Inflammatory macrophage treated with lipopolysaccharide for 1 hour (primary cell): ENCODE measurements at regions not wholly inside any gene's neighbourhood (a gene's known extent, or its start where the extent isn't known, plus 50 kb on each side); places are given as distances from the start of the nearest gene placed in this dataset.

Experiments
- DNase-seq, 2 donors: peaks; one replicate each; pipeline ENCODE4 v3.0.0-alpha.2; 2020 to 2022

DNA sequence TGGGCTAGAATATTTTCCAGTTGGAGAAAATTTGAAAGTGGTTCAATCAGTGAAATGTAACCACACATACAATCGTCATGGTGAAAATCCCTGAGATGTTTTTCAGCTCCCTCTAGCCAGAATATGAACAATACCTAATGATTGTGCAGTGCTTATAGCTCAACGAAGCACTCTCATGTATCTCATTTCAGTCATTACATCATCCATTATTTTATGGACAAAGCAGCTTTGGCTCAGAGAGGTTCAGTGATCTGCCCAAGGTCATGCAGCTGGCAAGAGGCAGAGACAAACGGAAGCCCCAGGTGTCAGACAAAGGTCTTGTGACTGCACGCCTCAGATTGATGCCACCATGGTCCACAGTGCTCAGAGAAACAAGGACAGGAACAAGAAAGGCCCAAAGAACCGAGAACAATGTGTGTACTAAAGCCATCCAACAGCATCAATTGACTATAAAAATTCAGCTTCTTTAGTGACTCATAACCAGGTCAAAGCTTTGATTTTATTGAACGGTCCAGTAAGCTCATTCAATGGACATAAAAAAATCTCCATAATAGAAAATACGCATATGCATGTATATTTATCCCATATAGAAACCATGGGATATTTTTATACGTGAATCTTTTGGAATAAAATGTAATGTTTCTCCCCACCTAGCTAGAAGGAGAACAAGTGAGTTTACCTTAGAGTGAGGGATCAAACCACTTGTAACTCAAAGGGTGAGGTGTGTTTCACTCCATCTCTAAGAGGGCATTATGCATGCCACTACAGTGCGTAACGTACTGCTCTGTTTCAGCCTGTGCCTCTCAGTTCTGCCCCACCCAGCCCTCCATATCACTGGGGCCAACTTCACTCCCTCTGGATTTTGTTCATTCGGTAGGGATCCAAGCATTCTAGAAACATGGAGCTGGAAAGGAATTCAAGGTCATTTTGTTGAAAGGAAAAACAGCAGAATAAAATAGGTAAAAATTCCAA is 141.8 kb downstream of the GRIN2B start:
- no peak for DNase-seq

- no peak for DNase-seq
Observed at GRCh38 chr12:13836099-13836498, 145.3 kb downstream of the GRIN2B start.

GRCh38 chr12:13835652-13836051 is 145.8 kb downstream of the GRIN2B start:
- DNase-seq: no peak

GRCh38 chr12:13834241-13834640 is 147.2 kb downstream of the GRIN2B start:
- DNase-seq: no peak

- no peak for DNase-seq
Observed at GRCh38 chr12:13817131-13817530, 164.3 kb downstream of the GRIN2B start.

- DNase-seq: no peak
Observed at GRCh38 chr12:13816394-13816793, 165.0 kb downstream of the GRIN2B start.

- DNase-seq: no peak
Observed at GRCh38 chr12:13812168-13812567, 169.2 kb downstream of the GRIN2B start.

- no peak for DNase-seq
Observed at GRCh38 chr12:13811061-13811460, 170.3 kb downstream of the GRIN2B start.

GRCh38 chr12:13805041-13805440 is 176.4 kb downstream of the GRIN2B start:
- DNase-seq: no peak

- no peak for DNase-seq
Observed at GRCh38 chr12:13801543-13801942, 179.9 kb downstream of the GRIN2B start.

DNA sequence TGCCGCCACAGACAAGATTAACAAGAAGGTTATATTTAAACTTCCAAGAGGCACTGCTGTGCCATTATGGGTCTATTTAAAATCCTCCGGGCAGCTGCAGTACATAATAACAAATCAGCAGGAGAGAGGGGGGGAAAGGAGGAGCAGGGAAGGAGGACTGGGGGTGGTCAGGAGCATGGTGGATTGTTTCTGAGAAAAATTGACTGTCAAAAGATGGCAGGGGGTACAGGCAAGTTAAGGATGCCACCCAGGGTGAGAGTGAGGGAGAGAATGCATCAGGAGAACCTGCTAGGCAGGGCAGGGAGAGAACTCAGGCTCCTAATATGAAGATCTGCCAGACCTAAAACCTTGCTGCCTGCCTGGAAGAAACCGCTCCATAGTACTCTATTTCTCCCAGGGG is 181.8 kb downstream of the GRIN2B start:
- DNase-seq: no peak

DNA sequence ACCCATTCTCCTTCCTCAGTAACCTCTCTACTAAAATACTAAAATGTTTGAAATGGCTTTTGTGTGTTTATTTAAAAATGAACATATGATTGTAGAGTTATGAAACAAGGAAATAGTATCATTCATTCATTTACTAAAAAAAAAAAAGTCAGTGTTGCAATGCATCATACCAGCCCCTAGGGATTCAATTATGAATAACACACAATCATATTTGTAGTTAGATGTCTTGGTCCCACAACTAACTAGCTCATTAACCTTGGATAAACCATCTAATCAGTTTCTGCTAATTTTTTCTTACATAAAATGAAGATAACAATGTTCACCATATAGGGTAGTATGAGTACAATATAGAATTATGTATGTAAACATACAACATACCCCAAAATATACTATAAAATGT is 183.2 kb downstream of the GRIN2B start:
- no peak for DNase-seq

GRCh38 chr12:13794706-13795105 is 186.7 kb downstream of the GRIN2B start:
- DNase-seq: no peak

DNA sequence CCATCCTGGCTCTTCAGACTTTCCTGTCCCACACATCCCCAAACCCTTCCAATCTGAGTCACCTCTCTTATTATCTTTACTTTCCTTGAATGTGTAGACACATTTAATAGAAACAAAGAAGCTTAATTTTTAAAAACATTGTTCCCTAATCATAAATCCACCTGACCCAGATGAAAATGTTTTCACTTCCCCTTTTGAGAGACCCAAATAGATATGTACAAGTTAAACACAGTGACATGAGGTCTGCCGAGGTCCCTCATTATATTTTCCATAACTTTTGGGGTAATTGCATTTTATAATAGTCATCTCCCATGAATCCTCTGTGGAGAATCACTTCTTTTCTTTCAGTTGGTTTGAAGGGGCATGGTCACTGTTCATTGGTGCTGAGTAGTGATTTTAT is 191.1 kb downstream of the GRIN2B start:
- DNase-seq: no peak

DNA sequence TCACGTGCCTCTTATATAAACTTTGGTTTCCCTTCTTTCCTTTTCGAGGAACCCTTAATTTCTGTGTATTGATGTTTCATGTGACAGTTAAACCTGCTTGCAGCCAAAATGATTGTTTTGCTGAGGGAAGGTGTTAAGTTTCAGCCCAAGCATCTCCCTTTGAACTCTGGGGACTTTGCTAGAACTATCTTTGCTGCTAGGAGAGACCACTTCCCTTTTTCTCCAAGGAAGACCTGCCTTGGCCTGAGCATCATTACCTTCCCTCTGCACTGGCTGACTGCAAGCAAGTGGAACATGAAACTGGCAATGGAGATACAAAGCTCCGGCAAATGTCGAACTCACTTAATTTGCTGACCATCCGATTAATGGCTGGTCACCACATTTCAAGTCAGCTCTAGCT is 192.8 kb downstream of the GRIN2B start:
- no peak for DNase-seq

- no peak for DNase-seq
Observed at GRCh38 chr12:13786646-13787045, 194.8 kb downstream of the GRIN2B start.

GRCh38 chr12:13784504-13784903 is 196.9 kb downstream of the GRIN2B start:
- no peak for DNase-seq

DNA sequence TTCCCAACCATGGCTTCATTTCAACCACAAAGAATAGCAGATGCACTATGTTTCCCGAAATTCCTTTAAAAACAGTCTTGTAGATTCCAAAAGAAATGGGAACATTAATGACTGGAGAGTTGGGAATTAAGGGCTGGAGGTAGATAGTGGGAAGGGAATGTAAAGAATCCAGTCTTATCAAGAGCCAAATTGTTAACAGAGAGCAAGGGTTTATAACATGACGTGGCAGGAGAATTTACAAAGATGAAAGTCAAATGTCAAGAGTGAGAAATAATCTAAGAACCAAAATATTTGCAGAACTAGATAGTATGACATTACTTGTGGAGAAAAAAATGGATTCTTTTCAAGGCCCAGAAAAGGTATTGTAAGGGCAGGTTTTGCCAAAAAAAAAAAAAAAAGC is 200.9 kb downstream of the GRIN2B start:
- no peak for DNase-seq

- DNase-seq: no peak
Observed at GRCh38 chr12:13777374-13777773, 204.0 kb downstream of the GRIN2B start.

GRCh38 chr12:13772264-13772663 is 209.1 kb downstream of the GRIN2B start:
- DNase-seq: no peak

- DNase-seq: no peak
Observed at GRCh38 chr12:13770576-13770975, 210.8 kb downstream of the GRIN2B start.

GRCh38 chr12:13769966-13770365 is 211.4 kb downstream of the GRIN2B start:
- no peak for DNase-seq

GRCh38 chr12:13769273-13769672 is 212.1 kb downstream of the GRIN2B start:
- no peak for DNase-seq

DNA sequence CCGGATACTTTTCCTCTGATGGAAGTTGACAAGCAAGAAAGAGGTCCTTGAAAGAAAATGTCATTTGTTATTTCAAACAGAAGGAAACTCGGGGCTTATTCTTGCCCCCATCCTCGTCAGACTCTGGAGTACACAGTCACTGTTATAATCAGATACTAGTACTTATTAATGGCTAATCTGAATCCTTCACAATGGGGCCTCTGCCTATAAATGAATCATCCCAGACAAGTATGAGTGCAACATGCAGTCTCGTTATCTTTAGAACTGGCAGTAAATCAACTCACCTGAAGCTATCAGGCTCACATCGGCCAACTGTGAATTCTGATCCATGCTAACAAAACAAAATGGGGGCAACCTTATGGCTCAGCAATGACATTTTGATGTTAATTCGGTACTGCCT is 216.7 kb downstream of the GRIN2B start:
- no peak for DNase-seq

- no peak for DNase-seq
Observed at GRCh38 chr12:13749389-13749788, 232.0 kb downstream of the GRIN2B start.
